ENCODE measurements at regions not wholly inside any gene's neighbourhood (a gene's known extent, or its start where the extent isn't known, plus 50 kb on each side); places are given as distances from the start of the nearest gene placed in this dataset.

DNA sequence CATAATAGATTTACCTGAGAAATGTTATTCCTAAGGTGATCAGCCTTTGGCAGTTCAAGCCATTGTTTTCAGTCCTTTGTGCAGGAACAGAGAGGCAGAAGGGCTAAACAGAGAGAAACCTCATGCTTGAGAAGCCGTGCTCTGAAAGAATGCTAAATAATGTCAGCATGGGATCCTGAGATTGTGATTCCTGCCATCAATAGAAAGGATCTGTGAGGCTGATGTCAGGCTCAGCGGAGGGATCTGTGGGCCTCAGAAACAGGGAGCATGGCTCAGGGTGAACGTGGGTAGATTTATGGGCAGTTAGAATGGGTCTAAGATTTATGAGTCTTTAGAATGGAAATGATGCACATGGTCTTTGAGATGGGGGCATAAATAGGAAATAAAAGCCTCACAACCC is 439.2 kb upstream of the IGFBP3 start:
- no peak for ATAC-seq (ENCODE audit: poor library complexity)

DNA sequence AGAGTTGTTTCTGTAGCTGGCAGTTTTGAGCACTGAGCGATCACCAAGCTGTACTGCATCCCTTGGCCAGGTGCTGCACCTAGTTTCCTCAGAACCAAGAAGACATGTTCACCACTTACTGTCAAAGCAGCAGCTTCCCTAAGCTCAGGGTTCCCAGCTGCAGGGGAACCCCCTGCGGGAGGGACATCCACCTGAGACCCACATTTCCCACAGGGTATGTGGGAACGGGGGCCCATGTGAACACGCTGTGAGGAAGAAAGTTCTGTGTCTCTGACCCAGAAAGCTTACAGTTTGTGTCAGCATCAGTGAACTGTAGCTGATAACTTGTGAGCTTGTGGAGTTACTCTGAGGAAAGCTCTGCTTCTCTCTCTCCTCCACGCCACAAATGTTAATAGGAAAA is 436.8 kb upstream of the IGFBP3 start:
- intact Hi-C loops (cut with DNase I, micrococcal nuclease) = no loop called here
- Mint-ChIP-seq H3K36me3 (ENCODE audit: low read depth) (no peaks in the 10 kb centered on the region), H3K27me3 (no peaks in the 10 kb centered on the region), H3K4me3 (no peak overlapping the region), H3K4me1 (ENCODE audit: low read depth) (no peaks in the 10 kb centered on the region), H3K9me3 (no peaks in the 10 kb centered on the region), H3K27ac (no peak overlapping the region)
- Histone ChIP-seq H3K9me3 (ENCODE audit: control insufficient read depth in 1 of 2, insufficient read depth in 1 of 2, low read length in 2 of 2) (peaks cover 0 to 4% of the 10 kb centered on the region in 2 experiments), H3K36me3 (ENCODE audit: insufficient read depth, low read length) (no peaks in the 10 kb centered on the region), H3K4me3 (ENCODE audit: low read length) (no peak overlapping the region), H3K4me1 (ENCODE audit: insufficient read depth, low read length) (no peaks in the 10 kb centered on the region), H3K27ac (ENCODE audit: low read depth in 1 of 2, low read length in 2 of 2) (no peak overlapping the region), H3K27me3 (ENCODE audit: control insufficient read depth in 1 of 2, insufficient read depth in 2 of 2, low read length in 2 of 2) (no peaks in the 10 kb centered on the region)
- DNase-seq (no peak), ATAC-seq (ENCODE audit: poor library complexity) (no peak)
- TF ChIP-seq, protein P1, sequence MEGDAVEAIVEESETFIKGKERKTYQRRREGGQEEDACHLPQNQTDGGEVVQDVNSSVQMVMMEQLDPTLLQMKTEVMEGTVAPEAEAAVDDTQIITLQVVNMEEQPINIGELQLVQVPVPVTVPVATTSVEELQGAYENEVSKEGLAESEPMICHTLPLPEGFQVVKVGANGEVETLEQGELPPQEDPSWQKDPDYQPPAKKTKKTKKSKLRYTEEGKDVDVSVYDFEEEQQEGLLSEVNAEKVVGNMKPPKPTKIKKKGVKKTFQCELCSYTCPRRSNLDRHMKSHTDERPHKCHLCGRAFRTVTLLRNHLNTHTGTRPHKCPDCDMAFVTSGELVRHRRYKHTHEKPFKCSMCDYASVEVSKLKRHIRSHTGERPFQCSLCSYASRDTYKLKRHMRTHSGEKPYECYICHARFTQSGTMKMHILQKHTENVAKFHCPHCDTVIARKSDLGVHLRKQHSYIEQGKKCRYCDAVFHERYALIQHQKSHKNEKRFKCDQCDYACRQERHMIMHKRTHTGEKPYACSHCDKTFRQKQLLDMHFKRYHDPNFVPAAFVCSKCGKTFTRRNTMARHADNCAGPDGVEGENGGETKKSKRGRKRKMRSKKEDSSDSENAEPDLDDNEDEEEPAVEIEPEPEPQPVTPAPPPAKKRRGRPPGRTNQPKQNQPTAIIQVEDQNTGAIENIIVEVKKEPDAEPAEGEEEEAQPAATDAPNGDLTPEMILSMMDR (IDR thresholded peaks at IDR 0.05) = no peak
- ChIA-PET POLR2A (no interaction called here), CTCF (no interaction called here)

More for the DNA sequence above, 439.2 kb upstream of the IGFBP3 start:
- intact Hi-C loops (cut with DNase I, micrococcal nuclease) = no loop called here
- Histone ChIP-seq H3K27me3 (ENCODE audit: control insufficient read depth in 1 of 2, insufficient read depth in 2 of 2, low read length in 2 of 2) (no peaks in the 10 kb centered on the region), H3K9me3 (ENCODE audit: control insufficient read depth in 1 of 2, insufficient read depth in 1 of 2, low read length in 2 of 2) (peaks cover 0 to 4% of the 10 kb centered on the region in 2 experiments), H3K36me3 (ENCODE audit: insufficient read depth, low read length) (no peaks in the 10 kb centered on the region), H3K4me3 (ENCODE audit: low read length) (no peak overlapping the region), H3K27ac (ENCODE audit: low read depth in 1 of 2, low read length in 2 of 2) (no peak overlapping the region), H3K4me1 (ENCODE audit: insufficient read depth, low read length) (no peaks in the 10 kb centered on the region)
- no peak overlapping the region for H3K27ac Mint-ChIP-seq
- H3K27me3 Mint-ChIP-seq = no peaks in the 10 kb centered on the region
- DNase-seq = no peak
- H3K4me3 Mint-ChIP-seq = no peak overlapping the region
- ChIA-PET CTCF (no interaction called here), POLR2A (no interaction called here)
- H3K9me3 Mint-ChIP-seq = no peaks in the 10 kb centered on the region
- no peaks in the 10 kb centered on the region for H3K36me3 Mint-ChIP-seq (ENCODE audit: low read depth)
- TF ChIP-seq, protein P1 (IDR thresholded peaks at IDR 0.05) = no peak
- no peaks in the 10 kb centered on the region for H3K4me1 Mint-ChIP-seq (ENCODE audit: low read depth)

DNA sequence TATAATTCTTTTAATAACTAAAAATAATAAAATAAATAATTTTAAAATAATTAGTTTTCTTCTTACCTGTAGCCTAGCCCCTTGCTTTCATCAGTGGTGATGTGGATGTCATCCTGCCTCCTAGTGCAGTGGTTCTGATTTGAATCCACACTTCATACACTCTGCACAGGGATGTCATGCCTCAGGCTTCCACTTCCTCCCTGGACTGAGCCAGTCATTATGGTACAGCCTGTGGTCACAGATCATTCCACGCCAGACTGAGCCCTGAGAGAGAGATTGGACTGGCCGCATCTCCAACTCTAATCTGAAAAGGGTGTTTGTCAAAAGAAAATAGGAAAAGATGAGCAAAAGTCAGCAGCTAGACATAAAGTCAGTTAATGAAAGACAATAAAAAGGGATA is 436.2 kb upstream of the IGFBP3 start:
- Histone ChIP-seq H3K9me3 (ENCODE audit: control insufficient read depth in 1 of 2, insufficient read depth in 1 of 2, low read length in 2 of 2) (peaks cover 0 to 4% of the 10 kb centered on the region in 2 experiments), H3K27ac (ENCODE audit: low read depth in 1 of 2, low read length in 2 of 2) (no peak overlapping the region), H3K27me3 (ENCODE audit: control insufficient read depth in 1 of 2, insufficient read depth in 2 of 2, low read length in 2 of 2) (no peaks in the 10 kb centered on the region), H3K4me3 (ENCODE audit: low read length) (no peak overlapping the region), H3K36me3 (ENCODE audit: insufficient read depth, low read length) (no peaks in the 10 kb centered on the region), H3K4me1 (ENCODE audit: insufficient read depth, low read length) (no peaks in the 10 kb centered on the region)
- CTCF ChIA-PET = no interaction called here
- DNase-seq = no peak
- no peaks in the 10 kb centered on the region for H3K4me1 Mint-ChIP-seq (ENCODE audit: low read depth)
- no peaks in the 10 kb centered on the region for H3K36me3 Mint-ChIP-seq (ENCODE audit: low read depth)
- no peaks in the 10 kb centered on the region for H3K27me3 Mint-ChIP-seq
- TF ChIP-seq, protein P1 (IDR thresholded peaks at IDR 0.05) = no peak
- no peak overlapping the region for H3K4me3 Mint-ChIP-seq
- POLR2A ChIA-PET = no interaction called here
- no peak for ATAC-seq (ENCODE audit: poor library complexity)
- no peaks in the 10 kb centered on the region for H3K9me3 Mint-ChIP-seq
- H3K27ac Mint-ChIP-seq = no peak overlapping the region
- intact Hi-C loops (cut with DNase I, micrococcal nuclease) = no loop called here

Data from CD4-positive, alpha-beta T cell (primary cell).